ENCODE measurements at regions not wholly inside any gene's neighbourhood (a gene's known extent, or its start where the extent isn't known, plus 50 kb on each side); places are given as distances from the start of the nearest gene placed in this dataset.

- no peaks in the 10 kb centered on the region for H3K36me3 Mint-ChIP-seq (ENCODE audit: low read depth)
- no peak overlapping the region for H3K27ac Mint-ChIP-seq (ENCODE audit: unreplicated experiment)
- no peak for TF ChIP-seq CTCF (conservative IDR thresholded peaks at IDR 0.05)
- H3K4me1 Mint-ChIP-seq, result no peaks in the 10 kb centered on the region
- peaks cover 3% of the 10 kb centered on the region for H3K9me3 Mint-ChIP-seq
- H3K4me3 Mint-ChIP-seq, result no peak overlapping the region
- H3K27me3 Mint-ChIP-seq (ENCODE audit: low read depth), result no peaks in the 10 kb centered on the region
- DNase-seq (ENCODE audit: low read depth, low spot score), result no peak
Observed at GRCh38 chr5:145465474-145466263, 369.5 kb downstream of the PRELID2 start.

- TF ChIP-seq CTCF (conservative IDR thresholded peaks at IDR 0.05), result no peak
- no peaks in the 10 kb centered on the region for H3K27me3 Mint-ChIP-seq (ENCODE audit: low read depth)
Observed at GRCh38 chr5:145464171-145464570, 371.0 kb downstream of the PRELID2 start.

GRCh38 chr5:145463634-145464033, 371.5 kb downstream of the PRELID2 start:
- Mint-ChIP-seq H3K36me3 (ENCODE audit: low read depth) (no peaks in the 10 kb centered on the region), H3K27ac (ENCODE audit: unreplicated experiment) (no peak overlapping the region), H3K27me3 (ENCODE audit: low read depth) (no peaks in the 10 kb centered on the region), H3K4me1 (no peaks in the 10 kb centered on the region), H3K4me3 (no peak overlapping the region), H3K9me3 (peaks cover 3% of the 10 kb centered on the region)
- TF ChIP-seq CTCF (conservative IDR thresholded peaks at IDR 0.05), result no peak
- no peak for DNase-seq (ENCODE audit: low read depth, low spot score)

More at GRCh38 chr5:145464171-145464570, 371.0 kb downstream of the PRELID2 start:
- Mint-ChIP-seq H3K27ac (ENCODE audit: unreplicated experiment) (no peak overlapping the region), H3K4me1 (no peaks in the 10 kb centered on the region), H3K4me3 (no peak overlapping the region), H3K36me3 (ENCODE audit: low read depth) (no peaks in the 10 kb centered on the region), H3K9me3 (peaks cover 3% of the 10 kb centered on the region)
- DNase-seq (ENCODE audit: low read depth, low spot score), result no peak

- no peaks in the 10 kb centered on the region for H3K27me3 Mint-ChIP-seq (ENCODE audit: low read depth)
- H3K36me3 Mint-ChIP-seq (ENCODE audit: low read depth), result no peaks in the 10 kb centered on the region
- H3K4me1 Mint-ChIP-seq, result no peaks in the 10 kb centered on the region
- TF ChIP-seq CTCF (conservative IDR thresholded peaks at IDR 0.05), result no peak
- DNase-seq (ENCODE audit: low read depth, low spot score), result no peak
- no peak overlapping the region for H3K4me3 Mint-ChIP-seq
- peaks cover 3% of the 10 kb centered on the region for H3K9me3 Mint-ChIP-seq
- no peak overlapping the region for H3K27ac Mint-ChIP-seq (ENCODE audit: unreplicated experiment)
Observed at GRCh38 chr5:145462525-145462924, 372.6 kb downstream of the PRELID2 start.

DNA sequence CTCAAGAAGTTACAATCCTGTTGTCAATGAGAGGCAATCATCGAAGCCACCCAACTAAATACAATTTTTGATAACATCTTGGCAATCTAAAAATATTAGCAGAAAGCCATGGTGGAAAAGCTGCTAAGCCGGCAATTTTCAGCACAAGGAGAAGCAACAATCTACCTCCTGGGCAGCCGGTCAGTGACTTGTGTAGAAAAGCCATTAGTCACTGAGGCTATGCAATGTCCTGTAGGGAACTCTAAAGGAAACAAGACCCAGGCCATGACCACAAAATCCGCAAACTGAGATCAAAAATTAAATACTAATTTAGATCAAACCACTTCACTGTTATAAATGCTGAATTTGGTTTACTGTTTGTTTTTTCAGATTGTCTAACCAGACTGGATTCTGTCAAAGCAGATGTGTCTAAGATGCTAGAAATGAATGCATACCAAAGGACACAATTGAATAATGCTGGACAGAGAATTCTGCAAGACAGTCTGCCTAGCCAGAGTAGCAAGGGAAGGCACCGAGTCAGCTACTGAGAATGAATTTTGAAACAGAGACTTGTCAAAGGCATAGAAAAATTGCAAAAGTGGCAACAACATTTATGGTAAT, 384.8 kb downstream of the PRELID2 start:
- peaks cover 6% of the 10 kb centered on the region for H3K9me3 Mint-ChIP-seq
- no peak overlapping the region for H3K27ac Mint-ChIP-seq (ENCODE audit: unreplicated experiment)
- peaks cover 2% of the 10 kb centered on the region for H3K36me3 Mint-ChIP-seq (ENCODE audit: low read depth)
- H3K4me3 Mint-ChIP-seq, result no peak overlapping the region
- DNase-seq (ENCODE audit: low read depth, low spot score), result no peak
- H3K27me3 Mint-ChIP-seq (ENCODE audit: low read depth), result no peaks in the 10 kb centered on the region
- H3K4me1 Mint-ChIP-seq, result no peaks in the 10 kb centered on the region
- no peak for TF ChIP-seq CTCF (conservative IDR thresholded peaks at IDR 0.05)
